DMS53 (cell line): ENCODE measurements at regions not wholly inside any gene's neighbourhood (a gene's known extent, or its start where the extent isn't known, plus 50 kb on each side); places are given as distances from the start of the nearest gene placed in this dataset.

Experiments used
- DNase-seq: peaks from one replicate; lab custom pipeline; 2025; lab: John Stamatoyannopoulos, UW

DNA sequence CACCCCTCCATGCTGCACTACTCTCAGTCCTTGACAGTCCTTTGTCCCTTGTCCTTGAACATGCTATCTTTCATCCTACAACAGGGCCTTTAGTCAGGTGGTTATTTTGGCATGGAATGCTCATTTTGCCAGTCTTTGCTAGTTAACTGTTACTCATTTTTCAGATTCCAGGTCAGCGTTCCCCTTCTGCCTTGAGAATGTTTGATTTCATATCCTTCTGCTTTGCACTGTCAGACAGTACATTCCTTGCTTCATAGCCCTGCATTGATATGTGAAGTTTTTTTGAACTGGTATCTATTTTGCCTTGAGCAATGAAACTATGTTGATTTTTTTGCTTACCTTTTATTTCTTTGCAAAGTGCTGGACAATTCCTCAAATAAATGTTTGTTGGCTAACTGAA, 638.2 kb upstream of the SEMA6A start:
- DNase-seq = no peak

GRCh38 chr5:117210796-117211195, 636.2 kb upstream of the SEMA6A start:
- DNase-seq = no peak

- DNase-seq = no peak
Measured at GRCh38 chr5:117209479-117209878, 634.9 kb upstream of the SEMA6A start.

- DNase-seq = no peak
Measured at GRCh38 chr5:117207088-117207668, 632.6 kb upstream of the SEMA6A start.

- no peak for DNase-seq
Measured at GRCh38 chr5:117205894-117206293, 631.3 kb upstream of the SEMA6A start.

DNA sequence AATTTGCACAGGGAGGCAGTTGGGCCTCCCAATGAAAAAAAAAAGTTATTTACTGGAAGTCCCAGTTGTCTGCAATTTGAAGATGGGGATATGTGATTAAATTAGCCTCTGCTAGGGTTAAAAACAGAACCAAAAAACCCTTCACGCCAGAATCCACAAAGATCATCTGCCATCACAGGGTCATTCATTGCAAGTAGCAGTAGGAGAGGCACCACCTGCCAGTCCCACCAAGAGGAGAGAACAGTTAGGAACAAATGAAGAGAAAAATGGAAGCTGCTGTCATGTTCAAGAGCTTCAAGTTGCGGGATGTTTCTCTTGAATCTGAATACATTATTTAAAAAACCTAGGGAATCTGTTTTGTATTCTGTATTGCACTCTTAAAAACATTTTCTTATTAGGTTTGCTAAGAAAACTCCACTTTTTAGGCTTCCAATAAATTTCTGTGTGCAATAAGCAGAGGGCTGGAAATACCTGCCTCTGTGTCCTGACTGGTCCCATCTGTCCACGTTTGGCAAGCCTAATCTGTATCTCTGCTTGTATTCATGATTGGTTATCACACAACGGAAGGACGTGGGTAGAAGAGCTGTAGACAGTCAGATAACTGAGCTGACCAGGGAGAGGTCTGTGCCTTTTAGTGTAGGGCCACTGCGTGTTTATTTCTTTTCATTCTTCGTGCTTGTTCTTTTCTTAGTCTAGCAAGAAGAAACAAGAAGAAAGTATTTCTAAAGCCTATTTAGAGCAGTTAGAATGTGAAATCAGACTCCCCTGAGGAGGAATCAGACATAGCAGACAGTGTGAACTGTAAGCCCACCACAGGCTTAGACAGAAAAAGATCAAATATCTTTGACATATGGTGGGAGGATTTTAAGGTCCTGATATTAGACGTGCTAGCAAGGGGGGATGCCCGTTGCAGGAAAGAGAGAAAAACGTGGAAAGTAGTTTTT, 630.6 kb upstream of the SEMA6A start:
- DNase-seq = no peak

- DNase-seq = no peak
Measured at GRCh38 chr5:117204404-117204803, 629.8 kb upstream of the SEMA6A start.

GRCh38 chr5:117203584-117203983, 629.0 kb upstream of the SEMA6A start:
- DNase-seq = no peak

GRCh38 chr5:117201001-117201400, 626.4 kb upstream of the SEMA6A start:
- DNase-seq = no peak

DNA sequence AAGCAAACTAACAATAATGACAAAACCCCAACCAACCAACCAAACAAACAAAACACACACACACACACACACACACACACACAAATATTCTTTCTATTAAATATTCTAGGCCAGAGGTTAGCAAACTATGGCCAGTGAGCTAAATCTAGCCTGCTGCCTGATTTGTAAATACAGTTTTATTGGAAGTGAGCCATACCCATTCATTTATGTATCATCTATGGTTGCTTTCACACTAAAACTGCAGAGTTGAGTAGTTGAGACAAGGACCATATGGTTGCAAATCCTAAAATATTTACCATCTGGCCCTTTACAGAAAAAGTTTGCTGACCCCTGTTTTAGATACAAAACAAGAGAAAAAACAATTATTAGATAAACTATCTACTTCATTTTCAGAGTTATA, 620.5 kb upstream of the SEMA6A start:
- no peak for DNase-seq

DNA sequence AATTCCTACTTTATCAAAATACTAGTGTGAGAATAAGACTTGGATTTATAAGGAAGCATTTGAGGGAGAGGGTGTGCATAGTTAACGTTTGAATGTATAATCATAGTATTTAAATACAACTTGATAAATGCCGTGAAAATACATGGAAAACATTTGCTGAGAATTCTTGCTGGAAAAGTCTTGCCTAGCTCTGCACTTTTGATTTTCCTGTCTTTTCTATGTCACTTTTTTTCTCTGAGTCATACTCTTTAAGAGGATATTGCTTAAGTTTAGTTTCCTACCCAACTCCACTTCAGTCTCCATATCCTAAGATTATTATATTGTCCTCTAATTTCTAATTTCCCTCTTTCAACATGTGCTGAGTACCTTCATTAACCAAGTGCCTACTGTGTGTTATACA, 616.6 kb upstream of the SEMA6A start:
- DNase-seq = peak; percentile 32

- DNase-seq = no peak
Measured at GRCh38 chr5:117189784-117190183, 615.2 kb upstream of the SEMA6A start.

GRCh38 chr5:117188211-117188610, 613.6 kb upstream of the SEMA6A start:
- DNase-seq = peak; percentile 31

DNA sequence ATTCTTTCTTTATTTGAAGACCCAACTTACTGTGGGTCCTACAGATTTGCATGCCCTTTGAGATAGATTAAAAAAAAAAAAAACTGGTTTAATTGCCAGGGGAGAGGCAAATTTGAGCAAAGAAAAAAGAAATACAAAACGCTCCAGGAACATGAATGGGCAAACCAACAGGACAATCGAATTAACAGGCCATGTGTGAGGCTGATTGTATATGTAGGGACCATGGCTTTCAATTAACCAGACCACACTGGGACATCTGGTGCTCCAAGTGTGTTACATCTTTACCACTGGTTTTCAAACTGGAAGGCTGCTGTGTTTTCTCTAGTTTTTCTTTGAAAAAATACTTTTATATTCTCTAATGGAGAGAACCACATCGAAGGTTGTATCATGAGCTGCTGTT, 612.1 kb upstream of the SEMA6A start:
- DNase-seq = no peak

- no peak for DNase-seq
Measured at GRCh38 chr5:117183326-117183725, 608.7 kb upstream of the SEMA6A start.

DNA sequence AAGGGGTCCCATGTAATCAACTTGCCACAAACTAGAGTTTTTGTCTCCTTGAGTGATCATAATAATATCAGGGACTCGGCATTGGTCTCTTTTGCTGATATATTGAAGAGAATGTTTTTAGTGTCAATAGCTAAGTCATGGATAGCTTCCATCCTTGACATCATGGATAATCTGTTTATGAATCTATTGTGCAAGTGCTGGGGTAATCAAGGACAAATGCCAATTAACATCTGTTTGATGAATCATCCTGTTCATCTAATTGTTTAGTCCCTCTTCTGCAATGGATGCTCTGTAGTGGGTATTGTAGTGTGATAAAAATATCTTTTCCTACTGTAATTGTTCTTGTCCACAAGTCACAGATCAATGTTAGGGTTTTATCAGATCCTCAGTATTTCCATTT, 607.5 kb upstream of the SEMA6A start:
- DNase-seq = no peak

DNA sequence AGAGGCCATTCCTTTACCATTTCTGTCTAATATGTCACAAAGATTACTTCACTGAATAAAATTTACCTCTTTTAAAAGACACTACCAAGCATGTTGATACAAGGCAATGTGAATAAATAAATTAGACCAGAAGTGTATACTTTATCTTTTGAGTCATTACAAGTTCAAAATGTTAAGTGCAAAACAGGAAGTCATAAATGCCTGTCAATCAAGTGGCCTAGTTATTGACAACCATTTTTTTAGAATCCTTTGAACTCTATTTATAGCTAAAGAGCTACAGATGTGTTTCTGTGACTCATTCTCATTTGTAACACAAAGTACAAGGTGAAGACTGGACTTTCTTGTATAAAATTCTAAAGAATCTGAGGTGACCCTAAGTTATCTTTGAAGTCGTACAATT, 602.7 kb upstream of the SEMA6A start:
- peak; percentile 91 for DNase-seq

- peak; percentile 6 for DNase-seq
Measured at GRCh38 chr5:117165068-117165467, 590.4 kb upstream of the SEMA6A start.

GRCh38 chr5:117161718-117162335, 587.2 kb upstream of the SEMA6A start:
- DNase-seq = no peak

DNA sequence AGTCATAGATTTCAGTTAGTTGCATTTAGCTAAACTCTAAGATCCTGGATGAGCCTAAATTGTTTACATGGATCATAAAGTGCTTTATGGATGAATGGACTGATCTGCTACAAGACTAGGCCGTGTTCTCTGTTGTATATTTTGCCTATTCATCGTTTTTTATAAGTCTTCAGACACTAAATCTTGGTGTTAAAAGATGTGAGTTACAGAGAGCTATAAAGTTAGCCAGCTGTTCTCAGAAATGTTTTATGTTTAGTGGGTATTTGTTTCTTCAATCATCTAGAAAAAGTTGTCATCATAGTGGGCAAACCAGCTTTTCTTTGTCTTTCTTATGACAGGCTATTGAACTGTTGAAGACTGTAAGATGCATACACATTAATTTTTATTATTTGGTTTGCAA, 585.8 kb upstream of the SEMA6A start:
- no peak for DNase-seq

GRCh38 chr5:117149312-117149711, 574.7 kb upstream of the SEMA6A start:
- no peak for DNase-seq

DNA sequence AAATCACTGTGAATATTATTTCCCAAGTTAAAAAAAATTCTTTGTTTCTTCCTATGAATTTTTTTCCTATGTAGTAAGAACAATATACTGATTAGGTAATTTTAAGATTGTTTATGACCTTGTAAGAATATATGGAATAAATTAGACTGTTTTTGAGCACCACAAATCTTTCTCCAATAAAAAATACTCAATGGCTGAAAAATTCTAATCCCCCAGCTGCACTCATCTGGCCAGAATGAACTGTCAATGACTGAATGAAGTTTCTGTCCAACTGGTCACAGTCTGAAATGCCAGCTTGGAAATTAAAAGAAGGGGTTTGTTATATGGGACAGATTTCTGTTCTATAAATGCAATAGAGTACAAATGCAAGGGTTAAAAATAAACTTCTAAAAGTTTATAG, 569.5 kb upstream of the SEMA6A start:
- DNase-seq = no peak

- DNase-seq = no peak
Measured at GRCh38 chr5:117143406-117143805, 568.8 kb upstream of the SEMA6A start.
